ENCODE measurements at regions not wholly inside any gene's neighbourhood (a gene's known extent, or its start where the extent isn't known, plus 50 kb on each side); places are given as distances from the start of the nearest gene placed in this dataset.

GRCh38 chr3:118760585-118761290, 273.9 kb downstream of the IGSF11 start:
- Histone ChIP-seq H3K27me3 (ENCODE audit: low read depth) (no peaks in the 10 kb centered on the region), H3K36me3 (no peaks in the 10 kb centered on the region), H3K4me3 (no peak overlapping the region), H3K4me1 (no peaks in the 10 kb centered on the region), H3K27ac (no peak overlapping the region), H3K9me3 (no peaks in the 10 kb centered on the region)
- DNase-seq (no peak), ATAC-seq (no peak)
- TF ChIP-seq CTCF (IDR thresholded peaks at IDR 0.05) = no peak
- intact Hi-C loops (cut with DNase I) = no loop called here

GRCh38 chr3:118761291-118761606, 273.4 kb downstream of the IGSF11 start:
- TF ChIP-seq CTCF (IDR thresholded peaks at IDR 0.05) = no peak
- DNase-seq (no peak), ATAC-seq (no peak)
- intact Hi-C loops (cut with DNase I) = no loop called here
- H3K4me1 ChIP-seq = no peaks in the 10 kb centered on the region
- no peaks in the 10 kb centered on the region for H3K9me3 ChIP-seq
- H3K4me3 ChIP-seq = no peak overlapping the region
- H3K36me3 ChIP-seq = no peaks in the 10 kb centered on the region
- no peaks in the 10 kb centered on the region for H3K27me3 ChIP-seq (ENCODE audit: low read depth)
- H3K27ac ChIP-seq = no peak overlapping the region

- ATAC-seq (no peak), DNase-seq (no peak)
- no peak overlapping the region for H3K27ac ChIP-seq
- H3K9me3 ChIP-seq = no peaks in the 10 kb centered on the region
- no peak for TF ChIP-seq CTCF (IDR thresholded peaks at IDR 0.05)
- no peak overlapping the region for H3K4me3 ChIP-seq
- no peaks in the 10 kb centered on the region for H3K36me3 ChIP-seq
- H3K27me3 ChIP-seq (ENCODE audit: low read depth) = no peaks in the 10 kb centered on the region
- H3K4me1 ChIP-seq = no peaks in the 10 kb centered on the region
- intact Hi-C loops (cut with DNase I) = no loop called here
Measured at GRCh38 chr3:118765636-118766305, 268.9 kb downstream of the IGSF11 start.

- TF ChIP-seq CTCF (IDR thresholded peaks at IDR 0.05) = no peak
- Histone ChIP-seq H3K27ac (no peak overlapping the region), H3K4me1 (no peaks in the 10 kb centered on the region), H3K36me3 (no peaks in the 10 kb centered on the region), H3K27me3 (ENCODE audit: low read depth) (no peaks in the 10 kb centered on the region), H3K4me3 (no peak overlapping the region), H3K9me3 (no peaks in the 10 kb centered on the region)
- ATAC-seq (no peak), DNase-seq (no peak)
- intact Hi-C loops (cut with DNase I) = no loop called here
Measured at GRCh38 chr3:118766306-118766669, 268.4 kb downstream of the IGSF11 start.

- Histone ChIP-seq H3K27ac (no peak overlapping the region), H3K9me3 (no peaks in the 10 kb centered on the region), H3K4me3 (no peak overlapping the region), H3K36me3 (no peaks in the 10 kb centered on the region), H3K4me1 (no peaks in the 10 kb centered on the region), H3K27me3 (ENCODE audit: low read depth) (no peaks in the 10 kb centered on the region)
- no peak for ATAC-seq
- TF ChIP-seq CTCF (IDR thresholded peaks at IDR 0.05) = no peak
- no peak for DNase-seq
- intact Hi-C loops (cut with DNase I) = no loop called here
Measured at GRCh38 chr3:118772036-118772435, 262.6 kb downstream of the IGSF11 start.

All from lower lobe of right lung (tissue), 2 donors.